GM12891 (cell line): ENCODE measurements at regions not wholly inside any gene's neighbourhood (a gene's known extent, or its start where the extent isn't known, plus 50 kb on each side); places are given as distances from the start of the nearest gene placed in this dataset.

Experiments used
- PAX5 ChIP-seq: IDR thresholded peaks from 2 replicates; pipeline ENCODE4 v1.6.1; 2011; ENCODE audit warnings: low read length, moderate library complexity, mild to moderate bottlenecking; ENCODE audit not compliant: insufficient read depth, severe bottlenecking
- POLR2A ChIP-seq: IDR thresholded peaks from 2 replicates; pipeline ENCODE4 v1.6.1; 2011; ENCODE audit warnings: low read depth, low read length, control low read depth
- POLR2AphosphoS5 ChIP-seq: IDR thresholded peaks from 2 replicates; pipeline ENCODE4 v1.6.1; 2011; ENCODE audit warnings: low read depth, low read length, control low read depth
- SPI1 ChIP-seq: IDR thresholded peaks from 2 replicates; pipeline ENCODE4 v1.6.1; 2011; ENCODE audit warnings: low read depth, low read length, control low read depth
- TAF1 ChIP-seq: IDR thresholded peaks from 2 replicates; pipeline ENCODE4 v1.6.1; 2011; ENCODE audit warnings: low read depth, low read length, control low read depth

DNA sequence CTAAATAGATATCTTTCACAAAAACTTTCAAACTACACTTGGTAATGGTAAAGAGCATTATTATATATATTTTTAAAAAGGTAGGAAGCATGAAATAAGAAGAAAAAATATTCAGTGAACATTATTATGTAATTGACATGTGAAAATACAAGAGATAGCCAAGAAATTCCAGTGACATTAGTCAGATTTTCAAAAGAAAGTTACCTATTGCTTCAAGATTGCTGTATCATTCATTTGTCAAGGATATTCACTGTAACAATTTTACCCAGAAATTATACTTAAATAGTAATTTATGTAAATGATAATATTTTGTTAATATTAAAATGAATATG, 350.2 kb downstream of the KIF2B start:
- no peak for TF ChIP-seq POLR2A
- no peak for TF ChIP-seq SPI1
- no peak for TF ChIP-seq TAF1
- no peak for TF ChIP-seq POLR2AphosphoS5
- no peak for TF ChIP-seq PAX5
